ENCODE measurements at regions not wholly inside any gene's neighbourhood (a gene's known extent, or its start where the extent isn't known, plus 50 kb on each side); places are given as distances from the start of the nearest gene placed in this dataset.
A peak's percentile ranks its signal among the peaks of the same experiment; 100 is the strongest.
"Not testable (repeated sequence)": the region's sequence is repeated elsewhere in the genome, so short reads cannot be mapped to it uniquely, and the experiment has no call there.

- Histone ChIP-seq H3K9me3 (no peaks in the 10 kb centered on the region), H3K4me3 (no peak overlapping the region), H3K36me3 (ENCODE audit: low read depth) (no peaks in the 10 kb centered on the region), H3K4me1 (ENCODE audit: low read depth) (no peaks in the 10 kb centered on the region)
- intact Hi-C loops (cut with DNase I, micrococcal nuclease), result no loop called here
- no peak for TF ChIP-seq CTCF (IDR thresholded peaks at IDR 0.05)
- no peak for ATAC-seq
- DNase-seq, result no peak
Measured at GRCh38 chr13:53112522-53112921, 83.9 kb downstream of the OLFM4 start.

- H3K36me3 ChIP-seq (ENCODE audit: low read depth); H3K4me1 ChIP-seq (ENCODE audit: low read depth); intact Hi-C loops (cut with DNase I, micrococcal nuclease); H3K9me3 ChIP-seq; H3K4me3 ChIP-seq: not testable (repeated sequence)
- ATAC-seq, result peak; percentile 60
- DNase-seq, result peak in 1 of 3 donors; percentile 14
Measured at GRCh38 chr13:53117048-53117447, 88.4 kb downstream of the OLFM4 start.

GRCh38 chr13:53121131-53121773 is 92.6 kb downstream of the OLFM4 start:
- peaks cover 6% of the 10 kb centered on the region for H3K9me3 ChIP-seq
- H3K36me3 ChIP-seq (ENCODE audit: low read depth), result no peaks in the 10 kb centered on the region
- intact Hi-C loops (cut with DNase I, micrococcal nuclease), result no loop called here
- no peak for ATAC-seq
- no peak for DNase-seq
- H3K4me1 ChIP-seq (ENCODE audit: low read depth), result no peaks in the 10 kb centered on the region
- no peak overlapping the region for H3K4me3 ChIP-seq
- no peak for TF ChIP-seq CTCF (IDR thresholded peaks at IDR 0.05)

GRCh38 chr13:53121919-53122318 is 93.3 kb downstream of the OLFM4 start:
- DNase-seq (no peak), ATAC-seq (no peak)
- H3K36me3 ChIP-seq (ENCODE audit: low read depth), result no peaks in the 10 kb centered on the region
- TF ChIP-seq CTCF (IDR thresholded peaks at IDR 0.05), result no peak
- H3K9me3 ChIP-seq, result peaks cover 6% of the 10 kb centered on the region
- intact Hi-C loops (cut with DNase I, micrococcal nuclease), result no loop called here
- H3K4me3 ChIP-seq, result no peak overlapping the region
- H3K4me1 ChIP-seq (ENCODE audit: low read depth), result no peaks in the 10 kb centered on the region

GRCh38 chr13:53123536-53123935 is 94.9 kb downstream of the OLFM4 start:
- no peak for TF ChIP-seq CTCF (IDR thresholded peaks at IDR 0.05)
- DNase-seq (no peak), ATAC-seq (no peak)
- no peak overlapping the region for H3K4me3 ChIP-seq
- H3K9me3 ChIP-seq, result no peaks in the 10 kb centered on the region
- intact Hi-C loops (cut with DNase I, micrococcal nuclease), result no loop called here
- H3K36me3 ChIP-seq (ENCODE audit: low read depth), result no peaks in the 10 kb centered on the region
- no peaks in the 10 kb centered on the region for H3K4me1 ChIP-seq (ENCODE audit: low read depth)

GRCh38 chr13:53124623-53125022 is 96.0 kb downstream of the OLFM4 start:
- Histone ChIP-seq H3K9me3 (no peaks in the 10 kb centered on the region), H3K36me3 (ENCODE audit: low read depth) (no peaks in the 10 kb centered on the region), H3K4me3 (no peak overlapping the region), H3K4me1 (ENCODE audit: low read depth) (no peaks in the 10 kb centered on the region)
- no peak for TF ChIP-seq CTCF (IDR thresholded peaks at IDR 0.05)
- DNase-seq, result no peak
- no peak for ATAC-seq
- intact Hi-C loops (cut with DNase I, micrococcal nuclease), result no loop called here
